MM.1S (cell line): ENCODE measurements at regions not wholly inside any gene's neighbourhood (a gene's known extent, or its start where the extent isn't known, plus 50 kb on each side); places are given as distances from the start of the nearest gene placed in this dataset.

ENCODE experiments used
- EZH2phosphoT487 ChIP-seq: fragments of 300-600 bp; sonication (generic); IDR thresholded peaks from 2 replicates; pipeline ENCODE4 v1.6.1; 2018; ENCODE audit warnings: antibody characterized with exemption, low read length
- TF ChIP-seq, protein P1 (sequence below): fragments of 300-600 bp; sonication (generic); IDR thresholded peaks from 2 replicates; pipeline ENCODE4 v1.5.1; 2016; ENCODE audit warnings: antibody characterized with exemption, low read length, mixed read lengths

DNA sequence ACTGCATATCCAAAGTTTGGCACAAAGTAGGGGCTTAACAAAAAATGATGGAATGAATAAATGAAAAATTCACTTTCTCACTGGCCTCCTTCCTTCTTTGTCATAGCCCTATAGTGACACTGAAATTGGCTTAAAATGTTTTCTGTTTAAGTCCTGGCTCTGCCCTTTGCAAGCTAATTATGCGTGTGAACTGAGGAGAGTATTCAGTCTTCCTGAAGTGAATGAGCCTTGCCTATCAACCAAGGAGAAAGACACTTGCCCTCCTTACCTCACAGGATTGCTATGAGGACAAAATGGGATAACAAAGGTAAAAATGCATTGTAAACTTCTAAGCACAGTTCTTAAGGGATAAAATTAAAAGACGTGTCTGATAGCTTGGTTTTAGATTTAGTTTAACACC is 729.8 kb upstream of the ANO3 start:
- TF ChIP-seq, protein P1, sequence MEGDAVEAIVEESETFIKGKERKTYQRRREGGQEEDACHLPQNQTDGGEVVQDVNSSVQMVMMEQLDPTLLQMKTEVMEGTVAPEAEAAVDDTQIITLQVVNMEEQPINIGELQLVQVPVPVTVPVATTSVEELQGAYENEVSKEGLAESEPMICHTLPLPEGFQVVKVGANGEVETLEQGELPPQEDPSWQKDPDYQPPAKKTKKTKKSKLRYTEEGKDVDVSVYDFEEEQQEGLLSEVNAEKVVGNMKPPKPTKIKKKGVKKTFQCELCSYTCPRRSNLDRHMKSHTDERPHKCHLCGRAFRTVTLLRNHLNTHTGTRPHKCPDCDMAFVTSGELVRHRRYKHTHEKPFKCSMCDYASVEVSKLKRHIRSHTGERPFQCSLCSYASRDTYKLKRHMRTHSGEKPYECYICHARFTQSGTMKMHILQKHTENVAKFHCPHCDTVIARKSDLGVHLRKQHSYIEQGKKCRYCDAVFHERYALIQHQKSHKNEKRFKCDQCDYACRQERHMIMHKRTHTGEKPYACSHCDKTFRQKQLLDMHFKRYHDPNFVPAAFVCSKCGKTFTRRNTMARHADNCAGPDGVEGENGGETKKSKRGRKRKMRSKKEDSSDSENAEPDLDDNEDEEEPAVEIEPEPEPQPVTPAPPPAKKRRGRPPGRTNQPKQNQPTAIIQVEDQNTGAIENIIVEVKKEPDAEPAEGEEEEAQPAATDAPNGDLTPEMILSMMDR = no peak
- TF ChIP-seq EZH2phosphoT487 = no peak
